Right lobe of liver (tissue), 6 donors: ENCODE measurements at regions not wholly inside any gene's neighbourhood (a gene's known extent, or its start where the extent isn't known, plus 50 kb on each side); places are given as distances from the start of the nearest gene placed in this dataset.

ENCODE experiments used
- ATAC-seq, 4 donors: fragments of 200-7000 bp; cut with Tn5 transposase; one replicate each; pipeline ENCODE4 v1.9.1; 2020; ENCODE audit warnings: mild to moderate bottlenecking in 4 of 4, moderate library complexity in 4 of 4
- DNase-seq, 3 donors: peaks; one replicate each; pipeline ENCODE4 v3.0.0-alpha.2; 2020
- H3K27ac ChIP-seq, 3 donors: fragments of 200-600 bp; one replicate each; pipeline ENCODE4 v1.8.0; 2022
- H3K27me3 ChIP-seq, 2 donors: fragments of 200-600 bp; one replicate each; pipeline ENCODE4 v1.8.0; 2022
- H3K36me3 ChIP-seq, 4 donors: fragments of 200-600 bp; sonication (generic) in 1 of 4; one replicate each; pipeline versions ENCODE4 v1.5.1 to v1.8.0; 2017 to 2022; ENCODE audit warnings: control low read depth in 1 of 4
- H3K4me1 ChIP-seq, 4 donors: fragments of 200-600 bp; sonication (generic) in 1 of 4; one replicate each; pipeline versions ENCODE4 v1.5.1 to v1.8.0; 2017 to 2022; ENCODE audit warnings: control low read depth in 1 of 4
- H3K4me3 ChIP-seq, 3 donors: fragments of 200-600 bp; one replicate each; pipeline ENCODE4 v1.8.0; 2022
- H3K9me3 ChIP-seq, 4 donors: fragments of 200-600 bp; sonication (generic) in 1 of 4; one replicate each; pipeline versions ENCODE4 v1.5.1 to v1.8.0; 2017 to 2022; ENCODE audit warnings: control low read depth in 1 of 4
- CTCF ChIP-seq, 4 donors: fragments of 200-600 bp in 3 of 4; fragments of 450-650 bp in 1 of 4; IDR thresholded peaks; one replicate each; pipeline versions ENCODE4 v1.5.1 to v1.8.0; 2016 to 2022; ENCODE audit warnings: antibody characterized with exemption in 4 of 4, mild to moderate bottlenecking in 2 of 4
- POLR2A ChIP-seq: fragments of 450-650 bp; IDR thresholded peaks from one replicate; pipeline ENCODE4 v1.6.1; 2017; ENCODE audit warnings: antibody characterized with exemption, mild to moderate bottlenecking
- WGBS: methylation state at CpG from one replicate; pipeline ENCODE4 v1.1.6; 2018; ENCODE audit warnings: low coverage, low lambda C conversion rate; ENCODE audit not compliant: insufficient coverage; ENCODE audit errors: missing lambda C conversion rate; 5-methylcytosine and 5-hydroxymethylcytosine counted together
- intact Hi-C, 2 donors: fragments of 100-400 bp; cut with DNase I; formaldehyde crosslinking; loops; one replicate each; pipeline versions ENCODE4 v1.11.2 to v1.14.1; 2022
- donor health status: DM: no; HTN: yes; CAD: no.
- donor health status: DM: no; HTN: no; CAD: no.
- donor health status: DM: no; HTN: no; CAD: no.
- donor health status: DM: no; HTN: yes; CAD: no.
- donor health status: DM: no; HTN: yes; CAD: no.

DNA sequence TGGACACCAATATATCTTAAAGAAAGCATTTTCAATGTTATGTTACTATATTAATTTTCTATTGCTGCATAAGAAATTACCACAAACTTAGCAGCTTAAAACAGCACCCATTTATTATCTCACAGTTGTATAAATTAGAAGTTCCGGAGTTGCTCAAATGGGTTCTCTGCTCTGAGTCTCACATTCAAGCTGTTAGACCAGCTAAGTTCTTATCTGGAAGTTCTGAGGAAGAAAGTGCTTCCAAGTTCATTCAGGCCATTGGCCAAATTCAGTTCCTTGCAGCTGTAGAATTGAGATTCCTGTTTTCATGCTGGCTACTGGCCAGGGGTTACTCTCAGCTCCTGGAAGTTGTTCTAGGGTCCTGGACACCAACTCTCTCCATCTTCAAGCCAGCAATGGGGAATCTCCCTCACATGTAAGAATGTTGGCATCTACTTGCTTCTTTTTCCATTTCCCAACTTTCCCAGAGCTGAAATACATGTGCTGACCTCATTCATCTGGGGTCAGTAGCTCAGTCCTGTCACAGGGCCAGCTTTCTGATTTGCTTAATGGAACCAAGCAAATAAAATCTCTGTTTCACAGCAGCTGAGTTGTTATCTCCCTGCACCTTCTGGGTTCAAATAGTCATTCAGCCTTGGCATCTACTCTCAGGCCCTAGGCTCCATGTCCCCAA, 99.6 kb upstream of the INTU start:
- ATAC-seq, result peak; percentile 95 to 100 (median 98)
- Histone ChIP-seq H3K9me3 (no peaks in the 10 kb centered on the region), H3K4me3 (no peak overlapping the region), H3K27ac (no peak overlapping the region), H3K27me3 (no peaks in the 10 kb centered on the region), H3K36me3 (no peaks in the 10 kb centered on the region), H3K4me1 (no peaks in the 10 kb centered on the region)
- WGBS, result 58% methylated on average over 1 of the region's 1 CpG
- intact Hi-C loops, result no loop called here
- peak; percentile 61 to 80 (median 68) for DNase-seq
- no peak for TF ChIP-seq POLR2A

DNA sequence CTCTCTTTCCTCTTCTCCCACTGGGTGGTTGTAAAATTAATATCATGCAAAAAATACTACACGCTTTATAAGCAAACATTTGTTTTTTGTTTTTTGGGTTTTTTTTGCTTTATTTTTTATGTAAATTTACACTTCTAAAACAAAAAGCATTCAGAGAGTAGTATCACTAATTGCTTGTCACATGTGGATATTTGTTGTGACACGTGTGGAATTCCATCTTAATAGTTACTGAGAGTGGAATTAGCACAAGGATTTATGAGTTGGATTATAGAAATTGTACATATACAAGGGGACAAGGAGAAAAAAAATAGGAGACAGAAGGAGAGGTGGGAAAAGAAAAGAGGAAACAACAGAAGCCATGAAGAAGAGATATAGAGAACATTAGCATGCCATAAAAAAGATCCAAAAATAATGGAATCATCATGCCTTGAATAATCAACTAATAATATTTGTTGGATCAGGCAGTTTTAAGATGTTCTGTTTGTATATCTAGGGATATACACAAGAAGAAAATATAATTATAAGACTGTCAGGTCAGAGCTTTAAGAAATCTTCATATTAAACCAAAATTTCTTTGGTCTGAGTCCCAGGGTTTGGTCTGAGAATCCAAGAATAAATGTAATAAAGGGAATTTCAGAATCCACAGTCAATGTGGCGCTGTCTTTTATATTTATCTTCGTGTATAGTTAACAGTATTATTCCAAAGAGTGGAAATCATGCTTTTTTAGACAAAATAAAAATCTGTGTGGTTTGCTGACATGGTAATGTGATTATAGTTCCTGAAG, 98.5 kb upstream of the INTU start:
- WGBS, result 63% methylated on average over 4 of the region's 4 CpGs
- intact Hi-C loops, result no loop called here
- TF ChIP-seq POLR2A (no peak), CTCF (IDR thresholded peaks at IDR 0.05) (no peak)

GRCh38 chr4:127538016-127538415, 94.7 kb upstream of the INTU start:
- H3K27ac ChIP-seq, result no peak overlapping the region
- no peak for TF ChIP-seq CTCF (IDR thresholded peaks at IDR 0.05)
- no peak for TF ChIP-seq POLR2A
- H3K27me3 ChIP-seq, result no peaks in the 10 kb centered on the region
- H3K9me3 ChIP-seq, result no peaks in the 10 kb centered on the region
- no peaks in the 10 kb centered on the region for H3K4me1 ChIP-seq
- no peak overlapping the region for H3K4me3 ChIP-seq
- DNase-seq, result no peak
- intact Hi-C loops, result no loop called here
- ATAC-seq, result no peak
- 0% methylated on average over 1 of the region's 1 CpG for WGBS
- no peaks in the 10 kb centered on the region for H3K36me3 ChIP-seq

More for the DNA sequence above, 98.5 kb upstream of the INTU start:
- no peaks in the 10 kb centered on the region for H3K9me3 ChIP-seq
- DNase-seq (no peak), ATAC-seq (no peak)
- no peaks in the 10 kb centered on the region for H3K4me1 ChIP-seq
- no peaks in the 10 kb centered on the region for H3K27me3 ChIP-seq
- no peak overlapping the region for H3K4me3 ChIP-seq
- no peak overlapping the region for H3K27ac ChIP-seq
- no peaks in the 10 kb centered on the region for H3K36me3 ChIP-seq

DNA sequence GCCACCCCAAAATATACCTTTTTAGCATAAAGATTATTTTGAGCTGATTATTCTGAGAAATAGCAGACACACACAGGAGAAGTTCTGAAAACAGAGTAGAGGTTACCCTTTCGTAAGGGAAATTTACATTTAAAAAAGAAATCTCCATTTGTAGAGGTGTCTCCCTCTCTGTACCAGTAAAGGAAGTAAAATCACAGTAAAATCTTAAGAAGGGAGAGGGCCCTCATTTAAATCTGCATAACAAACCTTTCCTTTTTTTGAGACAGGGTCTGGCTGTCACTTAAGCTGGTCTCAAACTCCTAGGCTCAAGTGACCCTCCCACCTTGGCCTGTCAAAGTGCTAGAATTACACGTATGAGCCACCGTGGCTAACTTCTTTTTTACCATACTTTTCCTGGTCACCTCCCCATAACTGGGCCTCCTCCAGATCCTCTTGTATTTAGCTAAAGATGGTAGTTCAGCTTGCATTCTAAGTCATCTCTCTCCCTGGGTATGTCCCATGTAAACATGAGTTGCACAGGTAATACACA, 92.2 kb upstream of the INTU start:
- 52% methylated on average over 3 of the region's 3 CpGs for WGBS
- intact Hi-C loops, result no loop called here
- ATAC-seq, result no peak

More for the DNA sequence above, 92.2 kb upstream of the INTU start:
- no peaks in the 10 kb centered on the region for H3K9me3 ChIP-seq
- no peak overlapping the region for H3K27ac ChIP-seq
- no peaks in the 10 kb centered on the region for H3K36me3 ChIP-seq
- no peaks in the 10 kb centered on the region for H3K4me1 ChIP-seq
- DNase-seq, result no peak
- H3K27me3 ChIP-seq, result no peaks in the 10 kb centered on the region
- TF ChIP-seq CTCF (IDR thresholded peaks at IDR 0.05) (no peak), POLR2A (no peak)
- H3K4me3 ChIP-seq, result no peak overlapping the region
